Vagina (tissue), 2 donors: ENCODE measurements at regions not wholly inside any gene's neighbourhood (a gene's known extent, or its start where the extent isn't known, plus 50 kb on each side); places are given as distances from the start of the nearest gene placed in this dataset.
"Not testable (repeated sequence)": the region's sequence is repeated elsewhere in the genome, so short reads cannot be mapped to it uniquely, and the experiment has no call there.

Source experiments
- CTCF ChIP-seq, 3 experiments: fragments of 450-650 bp in 2 of 3; fragments of 200-600 bp in 1 of 3; sonication (generic) in 1 of 3; IDR thresholded peaks; one replicate each; pipeline ENCODE4 v1.5.1; 2017 to 2019; ENCODE audit warnings: antibody characterized with exemption in 3 of 3, mild to moderate bottlenecking in 2 of 3, moderate library complexity in 2 of 3
- POLR2A ChIP-seq, 2 donors: fragments of 450-650 bp; IDR thresholded peaks; one replicate each; pipeline ENCODE4 v1.6.1; 2017; ENCODE audit warnings: antibody characterized with exemption in 2 of 2, mild to moderate bottlenecking in 2 of 2, moderate library complexity in 2 of 2
- POLR2AphosphoS5 ChIP-seq, 2 donors: sonication (generic); formaldehyde crosslinking; IDR thresholded peaks; one replicate each; pipeline ENCODE4 v1.9.0; 2017; ENCODE audit warnings: antibody characterized with exemption in 2 of 2, mild to moderate bottlenecking in 2 of 2, low read depth in 1 of 2; ENCODE audit not compliant: insufficient read depth in 1 of 2

- not testable (repeated sequence) for TF ChIP-seq CTCF (IDR thresholded peaks at IDR 0.05); POLR2A (IDR thresholded peaks at IDR 0.05); POLR2AphosphoS5 (IDR thresholded peaks at IDR 0.05; ENCODE audit: insufficient read depth in 1 of 2, low read depth in 1 of 2)
These were observed 117.9 kb downstream of the ARL4C start for GRCh38 chr2:234378958-234379357.
